Right lobe of liver (tissue), 4 donors: ENCODE measurements at regions not wholly inside any gene's neighbourhood (a gene's known extent, or its start where the extent isn't known, plus 50 kb on each side); places are given as distances from the start of the nearest gene placed in this dataset.

Experiments used
- CTCF ChIP-seq, 4 donors: fragments of 200-600 bp in 3 of 4; fragments of 450-650 bp in 1 of 4; IDR thresholded peaks; one replicate each; pipeline versions ENCODE4 v1.5.1 to v1.8.0; 2016 to 2022; ENCODE audit warnings: antibody characterized with exemption in 4 of 4, mild to moderate bottlenecking in 2 of 4
- POLR2A ChIP-seq: fragments of 450-650 bp; IDR thresholded peaks from one replicate; pipeline ENCODE4 v1.6.1; 2017; ENCODE audit warnings: antibody characterized with exemption, mild to moderate bottlenecking
- donor health status: DM: no; HTN: no; CAD: no.
- donor health status: DM: no; HTN: no; CAD: no.
- donor health status: DM: no; HTN: yes; CAD: no.

GRCh38 chr1:60268451-60268850, 194.9 kb upstream of the C1orf87 start:
- TF ChIP-seq CTCF (IDR thresholded peaks at IDR 0.05) = no peak
- TF ChIP-seq POLR2A = no peak
